SIG-M5 treated with dmso at 0.1 percent for 504 hours (cell line): ENCODE measurements at regions not wholly inside any gene's neighbourhood (a gene's known extent, or its start where the extent isn't known, plus 50 kb on each side); places are given as distances from the start of the nearest gene placed in this dataset.

Experiments used
- DNase-seq: peaks from one replicate; lab custom pipeline; 2025; ENCODE audit not compliant: unreplicated experiment; lab: John Stamatoyannopoulos, UW

- no peak for DNase-seq
Measured at GRCh38 chr13:61850794-61851193, 435.1 kb upstream of the PCDH20 start.

- no peak for DNase-seq
Measured at GRCh38 chr13:61838568-61838967, 422.9 kb upstream of the PCDH20 start.

GRCh38 chr13:61833228-61833627, 417.6 kb upstream of the PCDH20 start:
- no peak for DNase-seq

GRCh38 chr13:61831026-61831425, 415.4 kb upstream of the PCDH20 start:
- DNase-seq = no peak

GRCh38 chr13:61830475-61830874, 414.8 kb upstream of the PCDH20 start:
- DNase-seq = no peak

- no peak for DNase-seq
Measured at GRCh38 chr13:61824168-61824567, 408.5 kb upstream of the PCDH20 start.

- DNase-seq = no peak
Measured at GRCh38 chr13:61812286-61812685, 396.6 kb upstream of the PCDH20 start.

- no peak for DNase-seq
Measured at GRCh38 chr13:61810065-61810464, 394.4 kb upstream of the PCDH20 start.

- DNase-seq = no peak
Measured at GRCh38 chr13:61797397-61797796, 381.7 kb upstream of the PCDH20 start.

GRCh38 chr13:61795580-61795979, 379.9 kb upstream of the PCDH20 start:
- no peak for DNase-seq

GRCh38 chr13:61779456-61779855, 363.8 kb upstream of the PCDH20 start:
- no peak for DNase-seq

GRCh38 chr13:61778531-61778930, 362.9 kb upstream of the PCDH20 start:
- DNase-seq = no peak

GRCh38 chr13:61777899-61778298, 362.2 kb upstream of the PCDH20 start:
- no peak for DNase-seq

GRCh38 chr13:61777271-61777670, 361.6 kb upstream of the PCDH20 start:
- no peak for DNase-seq

- no peak for DNase-seq
Measured at GRCh38 chr13:61774903-61775302, 359.3 kb upstream of the PCDH20 start.

- DNase-seq = no peak
Measured at GRCh38 chr13:61770681-61771080, 355.0 kb upstream of the PCDH20 start.

- no peak for DNase-seq
Measured at GRCh38 chr13:61768175-61768574, 352.5 kb upstream of the PCDH20 start.

GRCh38 chr13:61766667-61767058, 351.0 kb upstream of the PCDH20 start:
- no peak for DNase-seq

- no peak for DNase-seq
Measured at GRCh38 chr13:61765940-61766666, 350.5 kb upstream of the PCDH20 start.

- DNase-seq = no peak
Measured at GRCh38 chr13:61765181-61765742, 349.6 kb upstream of the PCDH20 start.

- DNase-seq = no peak
Measured at GRCh38 chr13:61761690-61762089, 346.0 kb upstream of the PCDH20 start.

- no peak for DNase-seq
Measured at GRCh38 chr13:61760102-61760501, 344.5 kb upstream of the PCDH20 start.

GRCh38 chr13:61756031-61756430, 340.4 kb upstream of the PCDH20 start:
- no peak for DNase-seq
